Coronary artery (tissue), 2 donors: ENCODE measurements at regions not wholly inside any gene's neighbourhood (a gene's known extent, or its start where the extent isn't known, plus 50 kb on each side); places are given as distances from the start of the nearest gene placed in this dataset.

ENCODE experiments used
- DNase-seq: peaks from one replicate; pipeline ENCODE4 v3.0.0-alpha.2; 2017; ENCODE audit warnings: low spot score
- H3K27ac ChIP-seq, 2 donors: fragments of 200-600 bp; sonication (generic); one replicate each; pipeline ENCODE4 v1.5.1; 2016 to 2019
- H3K4me3 ChIP-seq: fragments of 200-600 bp; sonication (generic); 2 replicates; pipeline ENCODE4 v1.5.1; 2016; ENCODE audit warnings: mild to moderate bottlenecking, moderate library complexity
- CTCF ChIP-seq: fragments of 200-600 bp; sonication (generic); IDR thresholded peaks from one replicate; pipeline ENCODE4 v1.5.1; 2019; ENCODE audit warnings: antibody characterized with exemption

DNA sequence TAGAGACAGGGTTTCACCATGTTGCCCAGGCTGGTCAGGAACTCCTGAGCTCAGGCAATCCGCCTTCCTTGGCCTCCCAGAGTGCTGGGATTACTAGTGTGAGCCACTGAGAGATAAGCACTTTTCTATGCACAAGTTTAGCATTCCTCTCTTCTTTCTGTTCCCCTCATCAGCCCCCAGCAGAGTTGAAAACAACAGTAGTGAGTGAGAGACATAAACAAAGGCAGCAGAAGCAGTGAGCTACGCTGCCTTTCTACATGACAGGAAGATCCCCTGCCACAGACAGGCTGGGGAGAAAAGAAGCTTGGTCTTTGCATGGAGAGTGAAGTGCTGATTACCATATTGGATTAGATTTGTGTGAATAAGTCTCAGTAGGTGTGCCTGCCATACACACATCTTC is 392.0 kb upstream of the KIRREL3 start:
- no peak overlapping the region for H3K27ac ChIP-seq
- no peak for TF ChIP-seq CTCF
- no peak overlapping the region for H3K4me3 ChIP-seq
- no peak for DNase-seq

- no peak overlapping the region for H3K4me3 ChIP-seq
- DNase-seq: no peak
- no peak for TF ChIP-seq CTCF
- no peak overlapping the region for H3K27ac ChIP-seq
These were observed 389.9 kb upstream of the KIRREL3 start for GRCh38 chr11:127390465-127390864.

- no peak for TF ChIP-seq CTCF
- Histone ChIP-seq H3K4me3 (no peak overlapping the region), H3K27ac (no peak overlapping the region)
- no peak for DNase-seq
These were observed 384.5 kb upstream of the KIRREL3 start for GRCh38 chr11:127385071-127385470.

- H3K27ac ChIP-seq: no peak overlapping the region
- no peak overlapping the region for H3K4me3 ChIP-seq
- DNase-seq: no peak
- no peak for TF ChIP-seq CTCF
These were observed 382.5 kb upstream of the KIRREL3 start for GRCh38 chr11:127383026-127383425.

DNA sequence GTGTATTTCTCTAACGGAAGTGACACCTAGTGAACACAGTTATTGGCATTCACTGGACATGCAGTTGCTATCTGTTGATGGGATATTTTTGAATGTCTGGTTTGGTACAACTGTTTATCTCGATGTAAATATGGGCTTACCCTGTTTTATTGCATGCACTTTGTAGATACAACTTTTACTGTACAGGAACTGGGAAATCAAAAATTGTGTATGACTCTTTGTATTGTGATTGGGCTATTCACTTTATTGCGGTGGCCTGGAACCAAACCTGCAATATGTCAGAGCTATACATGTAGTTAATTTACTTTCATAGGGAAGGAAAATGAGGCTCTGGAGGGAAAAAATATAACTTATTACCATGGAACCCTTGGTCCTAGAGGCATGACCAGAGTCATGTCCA is 380.7 kb upstream of the KIRREL3 start:
- TF ChIP-seq CTCF: no peak
- DNase-seq: no peak
- Histone ChIP-seq H3K27ac (no peak overlapping the region), H3K4me3 (no peak overlapping the region)

- Histone ChIP-seq H3K4me3 (no peak overlapping the region), H3K27ac (no peak overlapping the region)
- DNase-seq: no peak
- no peak for TF ChIP-seq CTCF
These were observed 379.1 kb upstream of the KIRREL3 start for GRCh38 chr11:127379686-127380085.

DNA sequence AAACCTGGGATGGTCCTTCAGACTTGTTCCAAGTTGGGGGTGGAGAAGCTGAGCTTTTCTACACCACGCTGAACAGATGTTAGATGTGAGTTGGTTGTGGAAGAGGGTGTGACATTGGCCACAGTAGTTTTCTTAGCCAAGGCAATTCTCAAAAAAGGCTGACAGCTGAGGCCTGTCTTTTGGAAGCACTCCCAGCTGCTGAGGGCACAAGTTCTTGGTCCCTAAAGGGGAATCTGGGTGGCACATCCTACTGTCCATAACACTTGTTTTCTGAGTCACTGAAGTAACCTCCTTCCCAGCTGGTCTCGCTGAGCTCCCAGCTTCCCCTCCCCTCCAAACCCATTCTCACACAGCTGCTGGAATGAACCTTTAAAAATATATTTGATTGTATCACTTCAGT is 375.7 kb upstream of the KIRREL3 start:
- H3K27ac ChIP-seq: no peak overlapping the region
- DNase-seq: no peak
- no peak for TF ChIP-seq CTCF
- H3K4me3 ChIP-seq: no peak overlapping the region
